ENCODE measurements at regions not wholly inside any gene's neighbourhood (a gene's known extent, or its start where the extent isn't known, plus 50 kb on each side); places are given as distances from the start of the nearest gene placed in this dataset.
"Not testable (repeated sequence)": the region's sequence is repeated elsewhere in the genome, so short reads cannot be mapped to it uniquely, and the experiment has no call there.

DNA sequence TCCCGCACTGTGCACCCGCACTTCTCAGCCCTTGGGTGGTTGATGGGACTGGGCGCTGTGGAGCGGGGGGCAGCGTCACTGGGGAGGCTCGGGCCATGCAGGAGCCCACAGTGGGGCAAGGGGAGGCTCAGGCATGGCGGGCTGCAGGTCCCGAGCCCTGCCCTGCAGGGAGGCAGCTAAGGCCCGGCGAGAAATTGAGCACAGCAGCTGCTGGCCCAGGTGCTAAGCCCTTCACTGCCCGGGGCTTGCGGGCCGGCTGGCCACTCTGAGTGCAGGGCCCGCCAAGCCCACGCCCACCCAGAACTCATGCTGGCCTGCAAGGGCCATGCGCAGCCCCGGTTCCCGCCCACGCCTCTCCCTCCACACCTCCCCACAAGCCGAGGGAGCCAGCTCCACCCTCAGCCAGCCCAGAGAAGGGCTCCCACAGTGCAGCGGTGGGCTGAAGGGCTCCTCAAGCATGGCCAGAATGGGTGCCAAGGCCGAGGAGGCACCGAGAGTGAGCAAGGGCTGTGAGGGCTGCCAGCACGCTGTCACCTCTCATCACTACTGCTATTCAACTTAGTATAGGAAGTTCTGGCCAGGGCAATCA, 60.3 kb upstream of the FBXL17 start:
- TF ChIP-seq, protein P1, sequence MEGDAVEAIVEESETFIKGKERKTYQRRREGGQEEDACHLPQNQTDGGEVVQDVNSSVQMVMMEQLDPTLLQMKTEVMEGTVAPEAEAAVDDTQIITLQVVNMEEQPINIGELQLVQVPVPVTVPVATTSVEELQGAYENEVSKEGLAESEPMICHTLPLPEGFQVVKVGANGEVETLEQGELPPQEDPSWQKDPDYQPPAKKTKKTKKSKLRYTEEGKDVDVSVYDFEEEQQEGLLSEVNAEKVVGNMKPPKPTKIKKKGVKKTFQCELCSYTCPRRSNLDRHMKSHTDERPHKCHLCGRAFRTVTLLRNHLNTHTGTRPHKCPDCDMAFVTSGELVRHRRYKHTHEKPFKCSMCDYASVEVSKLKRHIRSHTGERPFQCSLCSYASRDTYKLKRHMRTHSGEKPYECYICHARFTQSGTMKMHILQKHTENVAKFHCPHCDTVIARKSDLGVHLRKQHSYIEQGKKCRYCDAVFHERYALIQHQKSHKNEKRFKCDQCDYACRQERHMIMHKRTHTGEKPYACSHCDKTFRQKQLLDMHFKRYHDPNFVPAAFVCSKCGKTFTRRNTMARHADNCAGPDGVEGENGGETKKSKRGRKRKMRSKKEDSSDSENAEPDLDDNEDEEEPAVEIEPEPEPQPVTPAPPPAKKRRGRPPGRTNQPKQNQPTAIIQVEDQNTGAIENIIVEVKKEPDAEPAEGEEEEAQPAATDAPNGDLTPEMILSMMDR (IDR thresholded peaks at IDR 0.05), result not testable (repeated sequence)
- not testable (repeated sequence) for TF ChIP-seq ZFX (IDR thresholded peaks at IDR 0.05; ENCODE audit: borderline replicate concordance)

Measured in 22Rv1 (cell line).